ENCODE measurements at regions not wholly inside any gene's neighbourhood (a gene's known extent, or its start where the extent isn't known, plus 50 kb on each side); places are given as distances from the start of the nearest gene placed in this dataset.
A peak's percentile ranks its signal among the peaks of the same experiment; 100 is the strongest.

DNA sequence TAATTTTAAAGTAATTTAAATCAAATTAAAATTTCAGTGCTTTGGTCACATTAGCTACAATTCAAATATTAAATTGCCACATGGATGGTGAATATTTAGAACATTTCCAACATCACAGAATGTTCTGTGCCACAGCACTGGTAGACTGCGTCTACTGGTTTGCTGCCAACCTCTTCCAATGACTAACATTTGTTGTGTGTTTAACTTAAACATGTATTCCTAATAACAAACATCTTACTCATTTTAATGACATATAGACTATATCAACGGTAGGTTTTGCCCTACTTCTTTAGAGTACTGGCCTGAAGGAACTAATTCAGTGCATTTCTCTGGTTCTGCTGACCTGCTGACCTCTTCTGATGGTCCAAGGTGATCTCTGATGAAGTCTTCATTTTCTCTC lies 157.6 kb downstream of the DCK start:
- DNase-seq (ENCODE audit: low read depth in 2 of 3, low spot score in 2 of 3): no peak

DNA sequence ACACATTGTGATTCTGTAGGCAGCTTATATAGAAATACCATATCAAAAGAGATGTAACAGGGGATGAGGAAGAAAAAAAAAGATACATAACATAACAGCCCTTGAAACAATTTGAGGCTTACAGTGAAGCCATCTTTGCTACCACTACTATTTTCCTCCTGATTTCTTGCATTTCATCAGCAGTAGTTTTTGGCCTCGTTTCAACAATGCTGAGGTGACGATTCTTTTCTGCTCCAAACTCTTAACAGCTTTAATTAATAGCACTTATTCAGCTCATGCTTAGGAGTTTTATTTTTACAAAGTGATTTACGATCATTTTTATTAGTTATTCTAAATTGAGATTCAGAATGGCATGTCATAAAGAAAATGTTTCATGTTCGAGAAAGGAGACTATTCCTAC lies 163.2 kb downstream of the DCK start:
- no peak for DNase-seq (ENCODE audit: low read depth in 2 of 3, low spot score in 2 of 3)

DNA sequence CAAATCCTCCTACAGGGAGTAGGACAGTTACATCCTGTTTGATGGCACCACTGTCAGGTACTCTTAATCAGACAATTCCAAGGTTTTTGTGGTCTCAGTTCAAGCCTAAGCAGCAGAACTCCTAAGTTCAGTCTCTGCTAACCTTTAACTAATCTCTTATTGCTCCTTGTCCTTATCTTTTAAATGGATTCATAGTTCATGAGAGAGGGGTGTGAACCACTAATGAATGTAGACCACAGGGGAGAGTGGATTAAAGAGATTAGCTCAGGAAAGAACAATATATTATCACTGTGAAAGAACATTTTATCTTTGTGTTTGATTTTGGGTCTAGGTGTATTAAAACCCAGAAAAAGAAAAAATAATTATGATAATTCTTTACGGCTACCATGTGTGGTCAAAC lies 168.9 kb downstream of the DCK start:
- no peak for DNase-seq (ENCODE audit: low read depth in 2 of 3, low spot score in 2 of 3)

DNA sequence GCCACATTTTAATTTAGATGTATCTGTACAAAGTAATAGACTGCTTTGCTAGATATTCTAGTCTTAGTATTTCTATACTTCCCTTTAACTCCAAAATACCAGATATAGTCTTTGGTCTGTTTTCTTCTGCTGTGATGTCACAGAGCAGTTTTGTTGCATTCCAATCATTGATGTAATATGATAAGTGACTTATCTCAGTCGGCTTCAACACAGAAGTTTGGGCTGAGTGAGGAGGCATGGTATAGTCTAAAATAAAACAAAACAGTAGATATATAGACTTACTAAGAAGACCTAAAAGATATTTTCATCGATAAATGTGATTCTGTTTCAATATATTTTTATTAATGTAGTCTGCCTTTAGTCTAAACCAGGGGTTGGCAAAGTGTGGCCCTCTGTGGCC lies 169.9 kb downstream of the DCK start:
- DNase-seq (ENCODE audit: low read depth in 2 of 3, low spot score in 2 of 3): no peak

DNA sequence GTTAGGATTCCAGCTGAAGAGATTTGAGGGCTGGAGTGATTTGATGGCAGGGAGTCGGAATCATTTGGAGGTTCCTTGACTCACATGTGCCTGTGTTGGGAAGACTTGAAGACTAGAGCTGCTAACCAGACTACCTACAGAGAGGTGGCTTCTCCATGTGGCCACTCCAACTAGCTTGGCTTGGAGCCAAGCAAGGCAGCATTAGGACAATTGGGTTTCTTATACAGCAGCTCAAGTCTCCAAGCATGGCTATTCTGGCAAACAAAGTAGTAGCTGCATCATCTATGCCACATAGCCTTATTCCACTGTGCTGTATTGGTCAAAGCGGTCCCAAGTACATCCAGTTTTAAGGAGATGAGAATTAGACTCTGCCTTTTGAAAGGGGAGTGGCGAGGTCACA lies 171.7 kb upstream of the SLC4A4 start:
- no peak for DNase-seq (ENCODE audit: low read depth in 2 of 3, low spot score in 2 of 3)

DNA sequence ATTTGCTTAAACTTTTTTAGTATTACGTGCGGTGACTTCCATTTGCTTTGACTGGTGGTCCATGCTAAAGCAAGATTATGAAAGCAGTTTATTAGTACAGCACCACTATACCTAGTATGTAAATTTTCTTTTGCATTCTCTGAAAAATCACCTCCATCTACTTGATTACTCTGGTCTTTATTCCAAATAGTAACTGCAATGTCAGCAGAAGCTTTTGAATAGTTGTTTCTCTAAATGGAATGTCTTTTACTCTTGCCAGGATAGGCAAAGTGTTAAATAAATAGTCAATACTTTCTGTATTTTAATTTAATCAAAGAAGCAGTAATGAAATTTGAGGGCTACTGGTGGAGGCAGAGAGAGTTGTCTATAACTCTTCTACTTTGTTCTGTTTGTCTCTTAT lies 167.2 kb upstream of the SLC4A4 start:
- DNase-seq (ENCODE audit: low read depth in 2 of 3, low spot score in 2 of 3): no peak

DNA sequence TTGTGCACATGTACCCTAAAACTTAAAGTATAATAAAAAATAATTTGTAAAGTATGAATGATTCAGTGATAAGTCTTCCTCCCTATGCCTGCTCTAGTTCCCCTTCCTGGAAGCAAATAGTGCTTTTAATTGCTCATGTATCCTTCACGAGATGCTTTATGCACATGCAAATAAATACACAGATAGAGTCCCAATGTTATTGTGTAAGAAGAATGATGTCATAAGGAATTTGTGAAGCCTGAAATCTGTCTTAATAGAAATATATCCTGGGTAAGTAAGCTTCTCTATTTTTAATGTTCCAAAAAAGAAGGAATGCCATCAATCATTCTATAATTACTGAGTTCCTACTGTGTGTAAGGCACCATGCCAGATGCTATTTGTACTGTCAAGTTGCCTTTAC lies 157.5 kb upstream of the SLC4A4 start:
- DNase-seq (ENCODE audit: low read depth in 2 of 3, low spot score in 2 of 3): no peak

DNA sequence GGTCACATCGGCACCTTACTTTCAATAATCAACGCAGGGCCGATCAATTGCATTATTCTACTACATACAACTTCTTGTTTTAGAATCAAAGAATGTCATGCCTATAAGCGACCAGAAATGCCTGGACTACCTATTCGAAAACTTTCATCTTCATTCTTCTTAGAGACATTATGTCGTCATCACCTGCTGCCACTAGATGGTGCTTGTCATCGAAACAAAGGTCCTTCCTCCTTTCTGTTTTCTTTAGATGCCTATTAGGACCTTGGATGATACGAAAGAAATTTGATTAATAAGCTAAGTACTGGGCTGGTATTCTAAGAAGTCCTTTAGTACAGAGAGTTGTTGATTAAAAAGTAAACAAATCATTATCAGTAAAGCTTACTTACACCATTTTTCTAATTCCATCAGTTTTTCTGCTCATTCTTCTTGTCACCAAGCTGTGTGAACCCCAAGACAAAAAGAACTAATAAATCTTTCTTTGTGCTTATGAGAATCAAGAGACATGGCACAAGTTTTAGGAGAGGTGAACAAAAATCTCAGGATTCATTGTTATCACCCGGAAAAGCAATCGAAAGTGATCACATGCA lies 154.5 kb upstream of the SLC4A4 start:
- no peak for DNase-seq (ENCODE audit: low read depth in 2 of 3, low spot score in 2 of 3)

DNA sequence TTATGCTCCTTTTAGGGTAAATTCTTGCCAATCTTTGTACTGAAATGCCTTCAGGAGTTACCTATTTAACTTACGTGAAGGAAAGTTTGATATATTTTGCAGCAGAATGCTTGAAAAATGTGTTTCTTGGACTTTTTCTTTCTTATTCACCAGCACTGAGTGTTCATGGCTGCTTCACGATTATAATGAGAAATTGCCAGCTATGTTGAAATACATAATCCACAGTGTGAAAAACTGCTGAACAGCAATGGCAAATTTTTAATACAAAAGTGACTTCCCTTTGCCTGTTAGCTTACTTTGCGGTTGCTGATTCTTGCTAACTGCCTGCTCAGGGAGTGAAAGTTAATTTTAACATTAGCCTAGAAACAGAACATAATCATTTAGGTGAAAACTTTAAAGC lies 153.8 kb upstream of the SLC4A4 start:
- DNase-seq (ENCODE audit: low read depth in 2 of 3, low spot score in 2 of 3): no peak

DNA sequence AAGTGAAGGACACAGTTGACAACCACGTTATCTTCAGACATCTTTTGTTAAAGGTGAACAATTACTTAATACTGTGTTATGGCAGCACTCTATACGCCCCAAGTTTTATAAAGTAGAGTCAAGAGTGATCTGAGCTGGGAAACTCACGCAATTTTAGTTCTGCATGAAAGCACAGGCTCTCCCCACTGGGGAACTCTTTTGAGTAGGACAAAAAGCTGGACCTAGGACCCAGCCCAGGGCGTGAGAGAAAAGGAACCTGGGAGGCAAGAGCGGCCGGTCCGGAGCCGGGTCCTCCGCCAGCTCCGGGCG lies 152.6 kb upstream of the SLC4A4 start:
- peak in 1 of 3 experiments; percentile 2 for DNase-seq (ENCODE audit: low read depth in 2 of 3, low spot score in 2 of 3)

DNA sequence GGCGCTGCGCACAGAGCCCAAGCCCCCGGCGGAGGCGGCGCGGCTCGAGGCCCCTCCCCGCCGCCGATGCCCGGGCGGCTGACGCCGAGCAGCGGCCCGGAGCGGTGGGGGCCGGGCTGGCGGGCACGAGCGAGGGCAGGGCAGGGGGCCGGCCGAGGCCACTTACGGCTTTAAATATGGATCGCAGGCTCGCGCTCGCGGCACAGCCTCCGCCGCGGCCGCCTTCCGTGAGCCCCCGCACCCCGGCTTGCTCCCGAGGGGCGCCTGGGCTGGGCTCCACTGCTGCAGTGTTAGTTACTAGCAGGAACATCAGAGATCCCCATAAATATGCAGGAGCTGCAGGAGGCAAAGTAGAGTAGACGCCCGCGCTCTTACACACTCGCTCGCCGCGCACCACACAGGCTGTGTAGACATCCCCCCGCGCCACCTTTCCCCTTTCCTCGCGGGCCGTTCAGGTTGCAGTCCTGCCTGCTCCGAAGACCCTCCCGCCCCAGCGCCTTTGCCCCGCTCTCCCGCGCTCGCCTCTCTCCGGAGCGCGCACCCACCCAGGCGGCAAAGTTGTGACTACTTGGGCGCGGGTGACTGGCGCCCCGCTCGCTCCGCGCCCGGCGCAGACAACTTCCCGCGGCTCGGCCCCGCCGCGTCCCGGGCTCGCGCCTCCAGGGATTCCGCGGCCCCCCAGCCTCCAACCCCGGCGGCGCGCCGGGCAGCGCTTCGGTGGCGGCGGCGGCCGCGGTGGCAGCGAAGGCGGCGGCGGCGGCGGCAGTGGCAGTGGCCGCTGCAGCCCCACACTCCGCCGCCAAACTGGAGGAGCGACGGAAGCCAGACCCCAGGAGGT lies 152.0 kb upstream of the SLC4A4 start:
- peak in 2 of 3 experiments; percentile 7 to 23 for DNase-seq (ENCODE audit: low read depth in 2 of 3, low spot score in 2 of 3)

DNA sequence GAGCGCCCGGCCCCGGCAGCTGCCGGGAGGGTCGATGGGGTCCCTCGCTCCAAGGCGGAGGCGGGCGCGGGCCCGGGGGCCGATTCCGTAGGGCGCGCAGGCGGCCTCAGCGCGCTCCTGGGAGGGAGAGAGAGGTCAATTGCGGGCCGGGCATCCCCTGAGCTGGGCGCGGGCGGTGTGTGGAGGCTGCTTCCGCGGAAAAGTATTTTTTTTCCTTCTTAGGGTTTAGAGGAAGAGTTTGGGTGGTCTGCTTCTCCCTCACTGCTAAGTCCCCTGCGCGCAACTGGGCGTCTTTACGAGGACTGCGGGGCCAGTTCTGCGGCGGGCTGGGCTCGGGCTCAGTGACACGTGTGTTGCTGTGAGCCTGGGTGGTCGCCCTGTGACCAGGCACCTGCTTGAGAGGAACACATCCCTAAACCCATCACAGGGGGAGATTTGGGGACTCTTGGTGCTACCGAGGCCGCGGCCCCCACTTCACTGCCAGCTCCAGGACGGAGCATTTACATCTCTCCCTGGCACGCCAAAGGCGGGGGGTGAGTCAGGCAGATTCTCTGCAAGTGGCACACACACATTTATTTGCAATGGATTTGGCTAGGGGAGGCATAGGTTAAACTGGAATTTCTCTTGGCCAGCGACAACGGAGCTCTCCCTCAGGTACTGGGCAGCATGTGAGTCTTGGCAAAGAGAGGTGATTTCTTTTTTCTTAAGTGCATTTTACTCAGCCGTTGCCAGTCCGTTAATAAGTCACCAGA lies 151.2 kb upstream of the SLC4A4 start:
- peak in 2 of 3 experiments; percentile 7 to 12 for DNase-seq (ENCODE audit: low read depth in 2 of 3, low spot score in 2 of 3)

DNA sequence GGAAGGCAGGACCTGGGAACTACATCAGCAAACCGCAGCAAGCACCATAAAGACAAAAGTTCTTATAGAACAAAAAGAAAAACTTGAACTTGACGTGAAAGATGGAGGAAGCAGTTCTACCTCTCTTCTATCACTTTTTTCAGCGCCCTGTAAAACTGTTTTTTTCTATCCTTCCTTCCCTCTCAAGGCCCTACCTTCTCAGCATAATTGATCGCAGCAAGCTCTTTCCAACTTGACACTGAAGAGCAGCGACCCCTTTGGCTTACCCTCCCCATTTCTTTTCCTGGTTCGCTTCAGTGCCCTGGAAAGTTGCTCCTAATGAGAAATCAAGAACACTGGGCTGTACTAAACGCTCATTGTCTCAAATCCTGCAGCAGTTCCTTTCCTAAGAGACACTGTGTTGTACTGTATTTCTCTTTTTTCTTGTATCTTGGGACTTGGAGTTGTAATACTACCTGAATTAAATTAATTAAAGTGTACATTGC lies 150.6 kb upstream of the SLC4A4 start:
- DNase-seq (ENCODE audit: low read depth in 2 of 3, low spot score in 2 of 3): no peak

DNA sequence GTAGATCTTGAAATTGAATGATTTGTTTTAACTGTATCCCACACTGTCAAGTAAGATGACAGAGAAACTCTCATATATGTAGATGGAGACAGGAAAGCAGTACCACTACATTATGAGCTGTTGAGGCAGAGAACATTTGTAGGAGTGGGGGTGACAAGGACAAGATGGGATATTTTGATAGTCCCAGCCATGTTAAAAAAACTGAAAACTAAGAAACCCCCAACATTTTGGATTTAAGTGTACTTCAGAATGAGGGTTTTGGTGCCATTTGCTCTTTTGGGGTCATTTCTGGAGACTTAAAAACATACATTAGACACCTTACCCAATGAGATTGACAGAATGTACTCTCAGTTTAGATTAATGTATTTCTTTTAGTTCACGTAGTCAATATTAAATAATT lies 149.9 kb upstream of the SLC4A4 start:
- DNase-seq (ENCODE audit: low read depth in 2 of 3, low spot score in 2 of 3): no peak

DNA sequence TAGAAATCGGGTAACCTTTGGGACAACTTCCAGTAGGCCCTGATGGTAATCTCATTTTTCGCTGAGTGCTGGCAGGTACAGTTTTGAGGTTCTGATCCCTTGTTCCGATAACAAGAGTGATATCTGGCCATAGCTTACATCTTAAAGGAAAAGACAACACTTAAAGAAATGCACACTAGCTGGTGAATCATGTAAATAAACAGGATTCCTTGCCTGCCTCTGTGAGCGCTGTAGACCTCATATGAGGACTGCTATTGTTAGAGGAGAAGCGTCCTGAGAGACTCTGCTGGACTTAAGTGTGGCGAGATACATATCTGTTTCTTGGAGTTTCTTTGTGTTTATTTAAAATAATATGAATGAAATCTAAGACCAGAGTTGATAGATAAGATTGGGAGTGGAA lies 149.3 kb upstream of the SLC4A4 start:
- no peak for DNase-seq (ENCODE audit: low read depth in 2 of 3, low spot score in 2 of 3)

DNA sequence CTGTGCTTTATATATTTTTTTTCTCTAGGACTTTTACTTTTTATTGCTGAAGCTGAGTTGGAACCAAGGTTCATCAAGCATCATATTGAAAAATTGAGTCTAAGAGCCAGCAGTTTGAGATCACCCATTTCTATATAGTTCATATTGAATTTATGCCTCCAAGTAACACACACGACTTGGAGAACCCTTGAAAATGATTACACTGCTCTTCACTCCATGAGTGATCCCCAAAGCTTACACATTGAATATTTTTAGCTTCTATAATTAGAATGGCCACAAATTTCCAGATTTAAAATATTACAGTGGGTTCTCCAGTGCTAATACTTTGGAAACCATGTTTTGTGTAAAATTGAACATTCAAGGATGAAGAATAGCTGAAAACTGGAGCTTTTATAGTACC lies 144.4 kb upstream of the SLC4A4 start:
- no peak for DNase-seq (ENCODE audit: low read depth in 2 of 3, low spot score in 2 of 3)

DNA sequence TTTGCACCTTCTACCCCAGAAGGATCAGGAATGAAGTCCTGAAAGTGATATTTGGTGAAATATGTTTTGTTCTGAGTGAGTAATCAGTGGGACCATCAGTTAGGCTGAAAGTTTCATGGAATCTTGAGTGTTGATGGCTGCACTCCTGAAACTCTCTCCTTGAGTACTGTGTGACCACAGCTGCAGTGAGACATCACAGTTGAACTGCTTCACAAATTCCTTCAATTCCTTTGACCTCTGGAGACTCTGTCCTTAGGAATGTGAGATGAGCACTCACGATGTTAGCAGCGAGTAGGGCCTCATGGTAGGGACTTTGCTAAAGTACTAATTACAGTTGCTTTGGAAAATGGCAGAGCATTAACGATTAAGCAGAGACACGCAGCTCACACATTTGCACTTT lies 142.9 kb upstream of the SLC4A4 start:
- DNase-seq (ENCODE audit: low read depth in 2 of 3, low spot score in 2 of 3): no peak

DNA sequence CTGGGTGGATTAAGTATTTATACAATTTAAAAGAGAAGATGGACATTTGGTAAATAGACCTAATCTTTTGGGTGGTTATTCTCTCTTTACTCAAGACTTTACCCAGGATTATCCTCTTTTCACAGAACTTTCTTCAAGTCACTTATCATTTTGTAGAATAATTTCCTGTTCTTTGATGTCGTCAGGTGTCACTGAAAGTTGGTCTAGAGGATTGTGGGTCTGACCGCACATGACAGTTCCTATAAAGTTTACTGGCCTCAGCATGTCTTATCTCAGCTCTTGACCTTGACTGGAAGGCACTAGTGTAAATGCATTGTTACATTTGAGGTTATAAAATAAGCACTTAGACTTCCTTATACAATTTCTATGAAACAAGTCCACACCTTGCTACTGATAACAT lies 139.9 kb upstream of the SLC4A4 start:
- DNase-seq (ENCODE audit: low read depth in 2 of 3, low spot score in 2 of 3): no peak

DNA sequence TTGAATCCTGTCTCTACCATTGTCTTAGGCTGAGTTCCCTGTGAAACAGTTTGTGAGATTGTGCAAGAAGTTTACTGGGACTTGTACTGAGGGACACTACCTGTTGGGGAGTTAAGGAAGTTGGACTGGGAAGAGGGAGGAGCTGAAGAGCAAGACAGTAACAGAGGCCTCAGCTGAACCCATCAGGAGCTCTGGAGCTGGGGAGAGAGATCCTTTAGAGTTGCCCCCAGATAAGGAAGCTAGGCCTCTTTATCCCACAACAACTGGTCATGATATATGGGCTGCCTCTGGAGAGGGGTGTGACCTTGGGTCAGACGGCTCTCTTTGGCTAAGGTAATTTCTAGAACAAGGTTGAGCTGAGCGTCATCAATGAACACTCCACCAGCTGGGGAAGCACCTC lies 137.8 kb upstream of the SLC4A4 start:
- no peak for DNase-seq (ENCODE audit: low read depth in 2 of 3, low spot score in 2 of 3)

DNA sequence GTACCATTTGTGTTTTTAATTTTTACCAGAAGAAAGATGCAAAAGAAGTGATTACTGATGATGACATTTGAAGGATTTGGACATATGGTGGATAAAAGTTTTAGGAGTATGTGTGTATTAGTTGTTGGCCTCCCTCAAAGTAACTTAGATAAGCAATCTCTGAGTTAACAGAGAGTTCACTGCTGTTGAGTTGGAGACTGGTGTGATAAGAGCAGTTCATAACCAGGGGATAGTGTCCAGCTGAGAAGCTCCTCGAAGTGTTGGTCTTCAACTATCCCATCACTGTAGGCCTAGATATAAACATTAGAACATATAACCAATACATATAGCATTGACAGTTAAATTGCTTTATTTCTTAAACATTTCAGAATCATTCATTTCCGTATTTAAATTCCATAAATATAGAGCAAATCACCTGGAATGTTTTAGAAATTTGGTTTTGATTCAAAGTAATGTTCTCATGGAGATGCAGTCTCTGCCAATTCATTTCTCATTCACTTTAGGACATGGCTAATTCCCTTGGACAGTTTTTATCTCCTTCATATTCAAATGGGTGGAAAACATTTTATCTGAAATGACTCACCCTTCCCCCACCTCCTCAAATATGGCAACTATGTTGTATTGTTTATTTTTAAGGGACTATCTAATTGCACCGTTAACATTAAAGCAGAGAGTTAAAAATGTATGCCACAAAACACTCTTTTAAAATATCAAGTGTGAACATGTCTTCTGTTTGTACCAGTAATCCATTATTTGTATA lies 136.8 kb upstream of the SLC4A4 start:
- DNase-seq (ENCODE audit: low read depth in 2 of 3, low spot score in 2 of 3): no peak

DNA sequence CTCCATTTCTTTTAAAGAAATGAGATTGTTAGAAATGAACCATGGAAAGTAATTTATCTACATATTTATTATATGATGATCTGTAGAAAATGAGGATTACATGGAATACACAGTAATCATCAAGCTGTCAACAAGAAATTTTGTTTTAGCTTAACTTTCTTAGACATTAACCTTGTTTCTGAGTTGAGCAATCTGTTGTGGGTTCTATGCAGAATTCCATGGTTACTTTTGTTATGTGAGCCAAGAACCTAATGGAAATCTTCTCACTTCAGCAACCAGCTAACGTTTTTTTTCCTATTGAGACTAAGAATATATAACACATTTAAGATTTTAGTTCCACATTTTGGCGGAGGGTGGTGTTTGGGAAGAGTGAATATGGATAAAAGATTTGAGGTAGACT lies 136.1 kb upstream of the SLC4A4 start:
- no peak for DNase-seq (ENCODE audit: low read depth in 2 of 3, low spot score in 2 of 3)

DNA sequence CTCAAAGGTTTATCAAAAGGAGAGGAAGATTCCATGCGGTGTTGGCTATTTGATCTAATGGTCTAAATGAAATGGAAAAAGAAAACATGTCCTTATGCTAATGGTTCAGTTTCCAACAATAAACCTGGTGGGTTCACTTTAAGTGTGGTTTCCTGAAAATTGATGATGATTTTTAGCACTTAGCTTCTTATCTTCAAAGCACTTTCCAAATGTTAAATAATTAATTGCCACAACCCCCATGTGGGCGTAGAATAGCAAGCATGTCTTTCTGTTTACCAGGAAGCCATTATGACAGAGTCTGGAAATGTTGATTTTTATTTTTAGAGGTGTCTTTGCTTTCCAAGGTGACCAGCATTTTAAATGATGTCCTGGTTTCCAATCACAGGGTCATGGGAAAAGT lies 134.8 kb upstream of the SLC4A4 start:
- DNase-seq (ENCODE audit: low read depth in 2 of 3, low spot score in 2 of 3): no peak
